ENCODE measurements at regions not wholly inside any gene's neighbourhood (a gene's known extent, or its start where the extent isn't known, plus 50 kb on each side); places are given as distances from the start of the nearest gene placed in this dataset.

- TF ChIP-seq CTCF (conservative IDR thresholded peaks at IDR 0.05), result no peak
- no peak for TF ChIP-seq ZFX (IDR thresholded peaks at IDR 0.05)
Observed at GRCh38 chr22:46097268-46097900, 52.9 kb upstream of the PPARA start.

All from C4-2B (cell line).